HL-60/S4 (cell line): ENCODE measurements at regions not wholly inside any gene's neighbourhood (a gene's known extent, or its start where the extent isn't known, plus 50 kb on each side); places are given as distances from the start of the nearest gene placed in this dataset.

Experiments
- in situ Hi-C: fragments of 300-500 bp; cut with MboI; formaldehyde crosslinking; loops from 2 replicates; pipeline ENCODE4 v1.14.3; 2022; ENCODE audit warnings: low sequenced_read_pairs

DNA sequence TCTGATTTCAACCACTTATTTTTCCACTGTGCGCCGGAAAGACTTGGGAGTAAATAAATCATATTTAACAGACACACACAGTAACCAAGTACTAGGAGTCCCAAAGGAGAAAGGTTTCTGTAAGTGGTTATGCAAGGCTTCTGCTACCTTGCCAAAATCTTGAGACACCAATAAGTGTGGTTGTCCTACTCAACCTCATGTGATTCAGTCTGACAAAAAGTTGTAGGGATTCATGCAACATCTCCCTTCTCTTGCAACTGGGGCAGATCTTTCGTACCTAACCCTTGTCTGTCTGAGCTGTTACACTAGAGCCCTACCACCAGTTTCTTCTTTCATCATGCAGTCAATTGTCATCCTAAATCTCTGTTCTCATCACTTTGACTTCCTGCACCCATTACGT, 69.9 kb upstream of the NUDT7 start:
- in situ Hi-C loops, result no loop called here

DNA sequence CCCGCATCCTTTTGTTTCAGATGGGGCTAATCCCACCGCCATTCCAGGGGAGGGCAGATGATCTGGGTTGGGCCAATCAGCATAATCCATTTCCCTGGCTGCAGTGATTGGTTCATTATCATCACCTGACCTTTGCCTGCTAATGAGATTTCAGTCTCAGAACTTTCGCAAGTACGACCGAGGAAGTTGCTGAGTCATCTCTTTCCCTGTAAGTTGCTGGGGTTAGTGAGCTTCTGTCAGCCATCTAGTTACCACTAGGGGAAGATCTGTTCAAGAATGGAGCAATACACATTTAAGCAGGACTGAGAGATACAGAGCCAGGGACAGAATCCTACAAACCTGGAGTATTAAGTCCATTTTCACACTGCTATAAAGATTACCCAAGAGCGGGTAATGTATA, 65.3 kb upstream of the NUDT7 start:
- in situ Hi-C loops, result no loop called here

DNA sequence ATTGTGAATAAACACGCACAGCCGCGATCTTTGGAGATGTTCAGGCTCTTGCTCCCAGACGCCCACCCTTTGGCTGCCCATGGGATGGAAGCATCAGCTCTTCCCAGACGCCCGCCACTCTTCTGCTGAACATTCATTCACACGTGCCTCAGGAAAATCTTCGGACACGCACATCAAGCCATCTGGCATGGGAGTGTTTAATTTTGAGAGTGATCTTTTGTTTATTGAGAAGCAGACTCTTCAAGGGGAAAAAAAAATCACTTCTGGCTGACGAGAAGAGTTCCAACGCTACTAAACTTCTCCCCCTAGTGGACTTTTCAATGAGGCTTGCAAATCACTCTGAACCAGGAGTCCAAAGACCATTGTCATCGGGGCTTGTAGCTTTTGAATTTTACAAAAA, 62.0 kb upstream of the NUDT7 start:
- in situ Hi-C loops, result no loop called here

- in situ Hi-C loops, result no loop called here
Measured at GRCh38 chr16:77662246-77662645, 60.1 kb upstream of the NUDT7 start.

GRCh38 chr16:77663711-77664110, 58.6 kb upstream of the NUDT7 start:
- in situ Hi-C loops, result no loop called here

GRCh38 chr16:77666771-77667170, 55.5 kb upstream of the NUDT7 start:
- in situ Hi-C loops, result no loop called here

DNA sequence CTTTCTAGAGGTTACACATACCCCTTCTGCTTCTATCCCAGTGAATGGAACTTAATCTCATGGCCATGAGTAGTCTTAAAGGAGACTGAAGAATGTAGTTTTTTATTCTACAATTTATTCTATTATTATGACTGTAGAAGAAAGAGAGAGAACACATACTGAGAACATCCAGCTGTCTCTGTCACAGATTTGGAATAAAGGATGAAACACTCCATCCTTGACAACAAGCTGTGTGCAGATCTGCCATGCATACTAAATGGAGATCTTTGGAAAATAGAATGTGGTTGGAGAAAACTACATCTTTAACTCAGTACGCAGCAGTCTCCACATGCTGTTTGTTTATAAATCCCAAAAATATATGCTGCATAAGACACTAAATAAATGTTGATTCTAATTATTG, 54.1 kb upstream of the NUDT7 start:
- in situ Hi-C loops, result no loop called here

- in situ Hi-C loops, result no loop called here
Measured at GRCh38 chr16:77669057-77669456, 53.3 kb upstream of the NUDT7 start.
